ENCODE measurements at regions not wholly inside any gene's neighbourhood (a gene's known extent, or its start where the extent isn't known, plus 50 kb on each side); places are given as distances from the start of the nearest gene placed in this dataset.
A peak's percentile ranks its signal among the peaks of the same experiment; 100 is the strongest.

DNA sequence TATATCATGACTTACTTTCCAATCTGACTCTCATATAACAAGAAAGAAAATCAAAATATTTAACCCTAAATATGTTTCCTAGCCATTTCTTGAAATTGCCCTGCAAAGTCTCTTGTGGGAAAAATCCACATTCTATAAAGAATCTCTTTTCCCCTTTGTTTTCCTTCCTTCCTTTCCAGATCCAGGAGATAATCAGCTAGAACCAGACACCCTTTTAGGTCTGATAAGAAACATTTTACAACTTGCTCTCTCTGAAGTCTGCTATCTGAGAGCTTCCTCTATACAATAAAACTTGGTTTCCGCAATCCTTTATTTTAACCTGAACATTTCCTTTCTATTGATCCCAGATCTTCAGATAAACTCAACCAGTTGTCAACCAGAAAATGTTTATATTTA, 100.5 kb upstream of the RNU6-1 start:
- intact Hi-C loops (cut with DNase I): no loop called here
- TF ChIP-seq, protein P1, sequence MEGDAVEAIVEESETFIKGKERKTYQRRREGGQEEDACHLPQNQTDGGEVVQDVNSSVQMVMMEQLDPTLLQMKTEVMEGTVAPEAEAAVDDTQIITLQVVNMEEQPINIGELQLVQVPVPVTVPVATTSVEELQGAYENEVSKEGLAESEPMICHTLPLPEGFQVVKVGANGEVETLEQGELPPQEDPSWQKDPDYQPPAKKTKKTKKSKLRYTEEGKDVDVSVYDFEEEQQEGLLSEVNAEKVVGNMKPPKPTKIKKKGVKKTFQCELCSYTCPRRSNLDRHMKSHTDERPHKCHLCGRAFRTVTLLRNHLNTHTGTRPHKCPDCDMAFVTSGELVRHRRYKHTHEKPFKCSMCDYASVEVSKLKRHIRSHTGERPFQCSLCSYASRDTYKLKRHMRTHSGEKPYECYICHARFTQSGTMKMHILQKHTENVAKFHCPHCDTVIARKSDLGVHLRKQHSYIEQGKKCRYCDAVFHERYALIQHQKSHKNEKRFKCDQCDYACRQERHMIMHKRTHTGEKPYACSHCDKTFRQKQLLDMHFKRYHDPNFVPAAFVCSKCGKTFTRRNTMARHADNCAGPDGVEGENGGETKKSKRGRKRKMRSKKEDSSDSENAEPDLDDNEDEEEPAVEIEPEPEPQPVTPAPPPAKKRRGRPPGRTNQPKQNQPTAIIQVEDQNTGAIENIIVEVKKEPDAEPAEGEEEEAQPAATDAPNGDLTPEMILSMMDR (IDR thresholded peaks at IDR 0.05; ENCODE audit: borderline replicate concordance, extremely low read depth, insufficient read depth): no peak
- Histone ChIP-seq H3K9ac (ENCODE audit: low read length in 3 of 3) (no peak overlapping the region), H3K9me3 (ENCODE audit: control insufficient read depth in 2 of 3, insufficient read depth in 1 of 3, low read length in 3 of 3) (no peaks in the 10 kb centered on the region), H3K36me3 (ENCODE audit: control insufficient read depth in 2 of 3, insufficient read depth in 3 of 3, low read length in 3 of 3) (no peaks in the 10 kb centered on the region), H3K27ac (ENCODE audit: low read depth in 2 of 2, low read length in 2 of 2) (no peak overlapping the region), H3K27me3 (ENCODE audit: control insufficient read depth, insufficient read depth, low read length) (no peaks in the 10 kb centered on the region), H3K4me1 (ENCODE audit: control insufficient read depth in 2 of 3, insufficient read depth in 2 of 3, low read depth in 1 of 3, low read length in 3 of 3) (no peaks in the 10 kb centered on the region), H3K4me3 (ENCODE audit: low read length in 3 of 3) (no peak overlapping the region)
- no peak for FAIRE-seq
- no peak for DNase-seq

DNA sequence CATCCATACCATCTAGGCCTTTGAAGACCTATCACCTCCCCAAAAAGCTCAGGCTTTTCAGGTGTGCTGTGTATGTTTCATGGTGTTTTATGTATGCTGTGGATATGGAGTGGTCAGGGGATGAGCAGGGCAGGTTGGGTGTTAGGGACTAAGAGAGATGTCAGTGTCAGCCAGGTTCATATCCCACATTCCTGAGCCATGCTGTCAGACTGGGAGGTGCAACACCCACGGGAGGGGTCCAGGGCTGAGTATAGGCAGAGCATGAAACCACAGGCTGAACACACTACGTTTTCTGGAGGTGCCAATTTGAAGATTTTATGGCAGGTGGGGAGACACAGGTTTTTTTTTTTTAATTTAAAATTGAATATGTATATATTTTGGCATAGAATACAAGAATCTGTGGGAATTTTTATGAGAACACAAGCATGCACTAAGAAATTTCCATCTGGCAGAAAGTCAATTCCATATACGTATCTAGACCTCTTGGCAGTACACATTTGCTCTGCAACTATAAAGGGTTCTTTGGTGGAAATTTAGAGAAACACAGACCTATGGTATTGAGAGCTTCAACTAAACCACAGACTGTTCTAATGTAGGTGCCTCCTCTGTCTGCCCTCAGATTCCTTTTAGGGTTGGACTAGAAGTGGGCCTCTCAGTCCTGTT, 101.9 kb upstream of the RNU6-1 start:
- TF ChIP-seq, protein P1 (IDR thresholded peaks at IDR 0.05; ENCODE audit: borderline replicate concordance, extremely low read depth, insufficient read depth): no peak
- no peak overlapping the region for H3K9ac ChIP-seq (ENCODE audit: low read length in 3 of 3)
- FAIRE-seq (no peak), DNase-seq (peak in 1 of 5 donors; percentile 41)
- H3K36me3 ChIP-seq (ENCODE audit: control insufficient read depth in 2 of 3, insufficient read depth in 3 of 3, low read length in 3 of 3): no peaks in the 10 kb centered on the region
- H3K27me3 ChIP-seq (ENCODE audit: control insufficient read depth, insufficient read depth, low read length): no peaks in the 10 kb centered on the region
- no peaks in the 10 kb centered on the region for H3K4me1 ChIP-seq (ENCODE audit: control insufficient read depth in 2 of 3, insufficient read depth in 2 of 3, low read depth in 1 of 3, low read length in 3 of 3)
- intact Hi-C loops (cut with DNase I): no loop called here
- H3K27ac ChIP-seq (ENCODE audit: low read depth in 2 of 2, low read length in 2 of 2): no peak overlapping the region
- H3K4me3 ChIP-seq (ENCODE audit: low read length in 3 of 3): no peak overlapping the region
- no peaks in the 10 kb centered on the region for H3K9me3 ChIP-seq (ENCODE audit: control insufficient read depth in 2 of 3, insufficient read depth in 1 of 3, low read length in 3 of 3)

DNA sequence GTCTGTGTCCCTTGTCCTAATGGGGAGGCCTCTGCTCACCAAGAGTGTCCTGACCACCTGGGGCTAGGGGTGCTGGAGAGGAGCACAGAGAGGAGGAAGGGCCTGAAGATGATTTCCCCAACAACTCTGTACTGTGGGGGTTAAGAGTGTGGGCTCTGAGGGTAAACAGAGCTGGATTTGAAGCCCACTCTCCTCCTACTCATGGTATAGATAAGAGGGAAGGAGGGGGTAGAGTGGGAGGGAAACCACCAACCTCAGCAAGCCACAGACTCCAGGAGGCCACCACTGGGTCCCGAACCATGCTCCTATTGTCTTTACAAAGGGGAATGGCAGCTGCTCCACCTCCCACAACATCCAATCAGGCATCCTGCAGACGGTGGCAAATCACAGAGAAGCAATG, 103.6 kb upstream of the RNU6-1 start:
- TF ChIP-seq, protein P1 (IDR thresholded peaks at IDR 0.05; ENCODE audit: borderline replicate concordance, extremely low read depth, insufficient read depth): no peak
- H3K4me1 ChIP-seq (ENCODE audit: control insufficient read depth in 2 of 3, insufficient read depth in 2 of 3, low read depth in 1 of 3, low read length in 3 of 3): no peaks in the 10 kb centered on the region
- H3K9me3 ChIP-seq (ENCODE audit: control insufficient read depth in 2 of 3, insufficient read depth in 1 of 3, low read length in 3 of 3): no peaks in the 10 kb centered on the region
- intact Hi-C loops (cut with DNase I): no loop called here
- no peaks in the 10 kb centered on the region for H3K36me3 ChIP-seq (ENCODE audit: control insufficient read depth in 2 of 3, insufficient read depth in 3 of 3, low read length in 3 of 3)
- no peak for DNase-seq
- H3K27me3 ChIP-seq (ENCODE audit: control insufficient read depth, insufficient read depth, low read length): no peaks in the 10 kb centered on the region
- no peak overlapping the region for H3K27ac ChIP-seq (ENCODE audit: low read depth in 2 of 2, low read length in 2 of 2)
- FAIRE-seq: no peak
- no peak overlapping the region for H3K4me3 ChIP-seq (ENCODE audit: low read length in 3 of 3)
- H3K9ac ChIP-seq (ENCODE audit: low read length in 3 of 3): no peak overlapping the region
